LoVo (cell line): ENCODE measurements at regions not wholly inside any gene's neighbourhood (a gene's known extent, or its start where the extent isn't known, plus 50 kb on each side); places are given as distances from the start of the nearest gene placed in this dataset.
"Not testable (repeated sequence)": the region's sequence is repeated elsewhere in the genome, so short reads cannot be mapped to it uniquely, and the experiment has no call there.

Source experiments
- DNase-seq: peaks from one replicate; pipeline ENCODE4 v3.0.0-alpha.2; 2016; ENCODE audit warnings: low spot score

DNA sequence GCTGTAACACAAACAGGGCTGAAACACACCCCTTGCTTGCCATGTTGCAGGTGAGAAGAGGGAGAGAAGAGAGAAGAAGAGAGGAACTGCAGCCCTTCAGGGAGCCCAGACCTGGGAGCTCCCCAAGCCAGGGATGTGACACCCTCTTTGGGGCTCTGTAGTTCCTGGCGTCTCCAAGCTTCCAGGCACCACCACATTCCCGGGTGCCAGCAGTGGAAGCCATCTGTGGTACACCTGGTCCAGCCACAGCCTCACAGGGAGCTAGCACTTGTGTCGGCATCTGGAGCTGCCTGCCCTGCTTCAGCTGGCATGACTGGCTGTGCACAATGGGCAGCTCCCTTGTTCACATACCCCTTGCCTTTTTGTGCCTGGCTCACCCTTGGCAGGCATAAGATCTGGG lies 182.1 kb downstream of the DEPDC1B start:
- no peak for DNase-seq

DNA sequence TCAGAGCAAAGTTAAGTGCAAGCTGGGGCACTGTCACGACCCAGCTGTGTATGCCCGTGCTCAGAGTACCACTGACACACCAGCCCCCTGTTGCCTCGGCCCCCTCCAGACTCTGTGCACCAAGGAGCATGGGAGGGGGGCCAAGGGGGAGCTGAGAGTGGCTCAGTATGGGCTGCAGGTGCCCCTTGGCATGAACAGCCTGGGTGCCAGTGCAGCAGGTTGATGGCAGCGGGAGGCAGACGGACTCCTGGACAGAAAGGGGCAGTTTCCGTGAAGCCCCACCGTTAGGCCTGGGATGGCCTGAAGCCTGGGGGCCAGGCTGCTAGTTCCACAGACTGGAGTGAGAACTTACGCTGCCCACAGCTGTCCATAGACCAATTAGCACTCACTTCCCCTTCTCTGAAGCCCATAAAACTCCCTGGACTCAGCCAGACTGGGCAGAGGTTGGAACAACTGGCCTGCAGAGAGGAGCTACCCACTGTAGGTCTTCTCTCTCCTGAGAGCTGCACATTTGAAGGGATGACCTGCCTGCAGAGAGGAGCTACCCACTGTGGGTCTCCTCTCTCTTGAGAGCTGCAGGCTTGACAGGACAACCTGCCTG lies 182.8 kb downstream of the DEPDC1B start:
- DNase-seq, result no peak

DNA sequence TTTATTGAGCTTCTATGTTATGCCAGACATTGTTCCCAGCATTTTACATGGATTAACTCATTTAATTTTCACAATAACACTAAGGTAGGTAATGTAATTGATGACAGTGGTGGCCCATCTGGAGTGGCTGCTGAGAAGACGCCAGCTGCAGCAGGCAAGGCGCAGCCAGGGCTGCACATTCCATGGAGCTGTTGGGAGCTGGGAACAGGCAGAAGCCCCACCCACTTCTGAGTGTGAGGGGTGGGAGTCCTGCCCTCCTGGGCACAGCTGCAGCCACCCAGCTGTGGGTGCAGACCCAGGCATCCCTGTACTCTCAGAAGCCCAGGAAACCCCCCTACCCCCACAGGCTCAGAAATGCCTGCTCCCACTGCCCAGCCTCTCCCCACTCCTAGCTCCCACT lies 183.3 kb downstream of the DEPDC1B start:
- no peak for DNase-seq

DNA sequence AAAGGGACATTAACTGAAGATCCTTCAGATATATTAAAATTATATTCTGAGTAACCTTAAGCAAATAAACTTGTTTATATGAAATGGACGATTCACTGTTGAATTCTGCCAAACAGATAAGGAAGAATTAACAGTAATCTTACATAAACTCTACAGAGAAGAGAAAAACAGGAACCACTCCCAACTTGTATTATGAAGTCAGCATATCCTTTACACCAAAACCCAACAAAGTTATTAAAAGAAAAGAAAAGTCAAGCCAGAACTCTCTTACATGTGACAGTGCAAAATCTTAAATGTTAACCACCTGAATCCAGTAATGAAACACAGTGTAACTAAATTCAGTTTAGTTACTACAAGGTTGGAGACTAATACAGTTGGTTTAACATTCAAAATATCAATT lies 185.8 kb downstream of the DEPDC1B start:
- DNase-seq, result no peak

DNA sequence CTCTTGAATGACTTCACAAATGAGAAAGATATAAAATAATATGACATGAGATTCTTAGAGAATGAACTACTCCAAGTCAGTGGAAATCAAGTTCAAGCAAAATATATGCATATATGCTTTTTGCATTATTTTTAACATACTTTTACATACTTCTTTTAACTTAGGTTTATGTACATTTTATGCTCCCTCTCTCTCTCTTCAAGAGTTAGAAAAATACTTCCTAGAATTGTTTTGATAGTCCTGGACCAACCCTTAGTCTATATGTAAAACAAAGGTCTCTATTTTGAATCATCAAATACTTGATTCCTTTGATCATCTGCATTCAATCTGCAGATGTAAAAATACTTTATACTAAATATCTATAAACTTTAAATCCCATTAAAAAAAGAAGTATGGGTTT lies 187.8 kb downstream of the DEPDC1B start:
- DNase-seq, result no peak

GRCh38 chr5:60510663-60511062 lies 189.3 kb downstream of the DEPDC1B start:
- no peak for DNase-seq

DNA sequence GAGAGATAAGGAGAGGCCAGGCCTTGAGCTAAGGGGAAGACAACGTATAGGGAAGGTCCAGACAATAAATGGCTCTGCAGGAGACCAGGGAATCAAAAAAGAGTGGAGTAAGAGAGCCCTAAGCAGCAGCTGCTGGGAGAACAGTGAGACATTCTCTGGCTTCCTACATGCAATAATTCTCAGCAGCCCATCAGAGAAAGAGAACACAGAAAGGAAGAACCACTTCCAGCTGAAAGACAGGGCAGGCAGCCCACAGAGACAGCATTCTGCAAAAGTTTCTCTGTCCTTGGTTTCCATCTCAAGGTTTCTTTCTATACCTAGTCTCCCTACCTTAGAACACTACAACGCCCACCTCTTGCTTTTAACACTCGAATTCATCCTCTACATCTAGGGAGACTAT lies 189.9 kb downstream of the DEPDC1B start:
- no peak for DNase-seq

- DNase-seq, result no peak
Measured at GRCh38 chr5:60509519-60509918, 190.4 kb downstream of the DEPDC1B start.

DNA sequence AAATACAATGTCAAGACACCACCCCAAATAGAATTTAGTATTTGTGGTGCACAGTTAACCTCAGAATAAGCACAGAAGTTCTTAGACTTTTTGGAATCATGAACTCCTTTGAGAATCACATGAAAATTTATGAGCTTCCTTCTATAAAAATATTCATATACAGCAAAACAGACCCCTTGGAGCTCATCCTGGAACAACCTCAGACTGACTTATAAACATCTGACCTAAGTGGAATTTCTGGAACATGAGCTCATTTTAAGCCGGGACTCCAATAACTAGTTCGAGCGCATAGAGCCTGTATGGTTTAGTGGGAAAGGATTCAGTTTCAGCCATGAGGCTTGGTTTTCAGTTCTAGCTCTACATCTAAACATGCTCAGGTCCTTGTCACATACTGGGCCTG lies 192.3 kb downstream of the DEPDC1B start:
- no peak for DNase-seq

- no peak for DNase-seq
Measured at GRCh38 chr5:60505373-60506171, 194.4 kb downstream of the DEPDC1B start.

GRCh38 chr5:60504342-60504741 lies 195.6 kb downstream of the DEPDC1B start:
- DNase-seq, result no peak

GRCh38 chr5:60503771-60504170 lies 196.2 kb downstream of the DEPDC1B start:
- DNase-seq, result no peak

DNA sequence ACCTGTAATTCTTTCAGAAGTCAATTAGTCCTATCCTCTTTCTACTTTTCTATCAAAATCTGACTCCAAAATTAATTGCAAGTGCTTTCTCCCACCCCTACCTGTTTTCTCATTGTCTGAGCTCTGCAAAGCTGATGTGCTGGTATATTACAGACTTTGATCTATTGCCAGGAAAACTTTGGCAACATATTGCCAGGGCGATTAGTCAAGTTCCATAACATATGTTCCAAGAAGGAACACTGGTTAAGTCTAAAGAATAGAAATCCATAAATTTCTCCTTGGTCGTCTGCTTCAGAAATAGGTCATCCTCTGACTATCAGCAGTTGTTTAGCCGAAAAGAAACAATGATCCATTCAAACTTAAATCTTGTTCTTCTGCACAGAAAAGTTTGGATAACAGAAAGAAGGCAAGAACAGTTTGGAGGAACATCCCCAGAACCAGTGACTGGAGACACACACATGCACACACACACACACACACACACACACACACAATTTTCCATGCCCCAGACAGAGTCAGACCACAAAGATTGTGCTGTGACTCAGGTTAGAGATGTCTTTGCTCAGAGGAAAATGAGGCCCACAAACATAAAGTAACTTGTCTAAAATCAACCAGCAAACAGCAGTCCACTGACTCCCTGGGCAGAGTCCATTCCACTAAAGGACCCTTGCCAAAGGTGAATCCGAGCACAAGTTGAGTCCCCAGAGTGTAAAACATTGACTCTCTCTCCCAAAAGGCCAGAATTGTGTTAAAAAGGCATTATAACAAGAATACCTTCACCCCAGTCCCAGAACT lies 202.1 kb downstream of the DEPDC1B start:
- no peak for DNase-seq

DNA sequence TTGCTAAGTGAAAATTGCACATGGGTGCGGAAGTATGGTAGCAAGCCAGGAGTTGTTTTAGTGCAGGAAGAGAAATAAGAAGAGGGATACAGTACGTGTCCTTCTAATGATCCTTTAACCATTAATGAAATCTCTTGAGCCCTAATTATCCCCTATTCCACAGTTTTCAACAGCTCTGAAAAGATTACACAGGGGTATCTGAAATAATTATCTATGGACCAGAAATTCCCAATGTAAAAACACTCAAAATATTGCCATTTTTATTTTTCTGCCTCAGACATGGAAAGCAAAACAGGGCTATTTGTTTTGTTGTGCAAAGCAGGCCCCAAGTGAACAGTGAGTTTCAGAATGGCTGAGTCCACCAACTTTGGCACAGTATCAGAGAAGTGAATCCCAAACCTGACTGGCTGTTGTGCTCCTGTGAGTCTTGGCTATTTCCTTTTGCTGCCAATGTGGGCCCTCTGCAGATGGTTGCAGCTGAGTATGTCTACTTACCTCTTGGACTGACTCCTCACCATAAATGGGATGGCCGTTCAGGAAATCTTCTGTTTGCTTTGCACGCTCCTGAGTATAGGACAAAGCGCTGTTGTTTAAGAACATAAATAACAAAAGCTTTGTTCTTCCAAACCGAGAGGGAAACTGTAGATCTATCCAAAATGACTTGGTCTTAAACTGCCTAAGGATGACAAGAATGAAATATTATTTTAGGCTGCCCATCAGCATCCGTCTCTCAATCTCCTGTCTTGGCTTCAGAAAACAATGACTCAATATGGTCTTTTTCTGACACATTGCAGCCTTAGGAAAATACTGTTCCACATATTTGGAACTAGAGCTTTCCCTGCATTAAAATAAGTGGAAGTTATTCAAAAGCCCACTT lies 204.1 kb downstream of the DEPDC1B start:
- DNase-seq, result no peak

GRCh38 chr5:60494635-60495034 lies 205.3 kb downstream of the DEPDC1B start:
- no peak for DNase-seq

DNA sequence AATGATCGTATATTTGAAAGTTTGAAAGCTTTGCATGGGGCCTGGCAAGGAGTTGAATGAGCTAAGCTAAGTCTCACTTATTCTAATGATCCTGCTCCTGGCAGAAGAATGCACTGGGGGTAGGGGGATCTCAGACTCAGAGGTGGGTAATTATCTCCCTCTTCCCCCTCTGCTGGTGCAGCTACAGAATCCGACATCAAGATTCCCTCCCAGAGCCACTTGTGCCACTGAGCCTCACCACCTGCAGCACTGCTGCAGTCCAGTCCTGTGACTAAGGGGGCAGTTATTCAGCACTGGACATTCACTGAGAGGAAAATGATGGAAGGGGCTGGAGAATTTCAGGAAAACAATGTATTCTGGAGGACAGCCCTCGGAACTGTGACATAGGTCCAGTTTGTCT lies 205.8 kb downstream of the DEPDC1B start:
- no peak for DNase-seq

DNA sequence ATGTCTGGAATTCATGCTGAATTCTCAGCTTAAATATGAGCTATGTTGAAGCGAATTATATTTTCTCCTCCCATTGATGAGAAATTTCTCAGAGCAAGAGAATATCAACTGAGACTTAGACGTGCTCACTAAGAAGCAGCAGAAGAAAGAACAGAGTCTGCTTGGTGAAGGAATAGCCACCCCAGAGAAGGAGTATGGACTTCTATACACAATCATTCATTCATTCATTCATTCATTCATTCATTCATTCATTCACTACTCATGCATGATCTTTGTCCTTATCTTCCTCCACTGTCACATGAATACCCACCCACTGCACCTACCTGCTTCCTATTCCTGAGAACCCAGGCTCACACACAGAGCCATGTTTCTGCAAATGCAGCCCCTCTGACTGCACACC lies 206.6 kb downstream of the DEPDC1B start:
- no peak for DNase-seq

DNA sequence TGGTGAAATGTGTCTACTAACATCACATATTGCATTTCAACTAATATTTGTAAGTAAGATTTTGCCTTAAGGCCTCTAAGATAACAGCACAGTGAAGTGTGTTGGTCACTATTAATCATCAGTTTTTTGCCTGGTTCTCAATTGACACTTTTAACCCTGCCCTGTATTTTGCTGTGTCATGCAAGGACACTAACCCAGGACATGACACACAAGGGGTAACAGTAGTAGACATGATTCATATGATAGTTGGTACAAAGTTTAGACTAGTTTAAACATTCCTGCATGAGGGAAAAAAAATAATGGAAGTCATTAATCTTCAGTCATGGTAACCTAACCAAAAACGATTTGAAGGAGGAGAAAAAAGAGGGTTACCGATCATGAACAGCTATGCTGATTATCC lies 207.0 kb downstream of the DEPDC1B start:
- DNase-seq, result no peak

DNA sequence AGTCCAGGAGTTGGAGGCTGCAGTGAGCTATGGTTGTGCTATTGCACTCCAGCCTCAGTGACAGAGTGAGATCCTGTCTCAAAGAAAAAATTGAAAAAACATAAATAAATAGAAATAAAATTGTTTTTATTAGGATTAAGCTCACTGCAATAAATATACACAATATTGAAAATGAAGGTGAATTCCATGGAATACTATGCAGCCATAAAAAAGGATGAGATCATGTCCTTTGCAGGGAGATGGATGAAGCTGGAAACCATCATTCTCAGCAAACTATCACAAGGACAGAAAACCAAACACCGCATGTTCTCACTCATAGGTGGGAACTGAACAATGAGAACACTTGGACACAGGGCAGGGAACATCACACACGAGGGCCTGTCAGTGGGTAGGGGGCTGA lies 207.6 kb downstream of the DEPDC1B start:
- not testable (repeated sequence) for DNase-seq

- DNase-seq, result no peak
Measured at GRCh38 chr5:60490597-60491166, 209.3 kb downstream of the DEPDC1B start.

DNA sequence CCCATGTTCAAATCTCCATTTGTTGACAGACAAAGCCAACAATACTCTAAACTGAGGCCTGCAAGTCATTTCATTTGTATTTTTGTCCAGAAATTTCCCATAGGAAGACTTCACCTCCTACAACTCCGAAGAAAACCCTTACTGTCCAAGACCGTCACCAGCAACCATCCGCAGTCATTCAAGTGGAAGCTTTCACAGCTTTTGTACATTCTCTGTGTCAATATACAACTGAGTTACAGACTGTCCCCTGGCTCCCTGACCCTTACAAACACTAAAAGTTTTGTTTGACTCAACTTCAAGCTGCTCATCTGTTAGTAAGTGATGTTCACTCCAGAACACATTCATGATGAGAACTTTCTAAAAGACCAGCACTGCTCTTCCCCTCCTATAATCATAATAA lies 210.1 kb downstream of the DEPDC1B start:
- DNase-seq, result no peak

DNA sequence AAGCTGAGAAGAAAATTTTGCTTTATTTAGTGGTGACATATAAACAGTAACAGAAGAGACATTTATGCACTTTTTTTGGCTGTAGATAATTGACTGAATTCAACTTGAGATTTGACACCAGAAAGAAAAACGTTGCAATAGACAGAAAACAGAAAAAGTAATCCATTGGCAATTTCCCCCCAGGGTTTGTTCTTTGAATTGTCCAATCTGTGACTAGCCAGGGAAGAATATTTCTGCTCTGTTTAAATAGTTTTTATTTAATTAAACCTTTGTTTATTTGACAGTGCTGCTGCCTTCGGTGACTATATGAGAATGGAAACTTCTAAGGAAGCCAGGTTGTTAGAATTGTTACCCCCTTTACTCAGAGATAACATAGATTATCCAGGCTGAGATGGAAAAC lies 210.6 kb downstream of the DEPDC1B start:
- no peak for DNase-seq
